ENCODE measurements at regions not wholly inside any gene's neighbourhood (a gene's known extent, or its start where the extent isn't known, plus 50 kb on each side); places are given as distances from the start of the nearest gene placed in this dataset.

- TF ChIP-seq CTCF (conservative IDR thresholded peaks at IDR 0.05): no peak
- no peak overlapping the region for H3K27ac ChIP-seq
Observed at GRCh38 chr15:96622714-96623113, 292.2 kb downstream of the NR2F2 start.

- H3K27ac ChIP-seq: no peak overlapping the region
- no peak for TF ChIP-seq CTCF (conservative IDR thresholded peaks at IDR 0.05)
Observed at GRCh38 chr15:96625256-96625655, 294.8 kb downstream of the NR2F2 start.

GRCh38 chr15:96627031-96627568 lies 296.6 kb downstream of the NR2F2 start:
- no peak overlapping the region for H3K27ac ChIP-seq
- TF ChIP-seq CTCF (conservative IDR thresholded peaks at IDR 0.05): no peak

GRCh38 chr15:96629511-96629910 lies 299.0 kb downstream of the NR2F2 start:
- no peak overlapping the region for H3K27ac ChIP-seq
- no peak for TF ChIP-seq CTCF (conservative IDR thresholded peaks at IDR 0.05)

GRCh38 chr15:96638793-96639192 lies 308.3 kb downstream of the NR2F2 start:
- H3K27ac ChIP-seq: no peak overlapping the region
- no peak for TF ChIP-seq CTCF (conservative IDR thresholded peaks at IDR 0.05)

- TF ChIP-seq CTCF (conservative IDR thresholded peaks at IDR 0.05): no peak
- no peak overlapping the region for H3K27ac ChIP-seq
Observed at GRCh38 chr15:96645796-96646195, 315.3 kb downstream of the NR2F2 start.

- TF ChIP-seq CTCF (conservative IDR thresholded peaks at IDR 0.05): no peak
Observed at GRCh38 chr15:96648866-96649265, 318.4 kb downstream of the NR2F2 start.

More at GRCh38 chr15:96648866-96649265, 318.4 kb downstream of the NR2F2 start:
- no peak overlapping the region for H3K27ac ChIP-seq
